Heart left ventricle (tissue), 13 donors: ENCODE measurements at regions not wholly inside any gene's neighbourhood (a gene's known extent, or its start where the extent isn't known, plus 50 kb on each side); places are given as distances from the start of the nearest gene placed in this dataset.

Experiments used
- POLR2A ChIP-seq, 2 donors: fragments of 450-650 bp; IDR thresholded peaks; one replicate each; pipeline ENCODE4 v1.6.1; 2017; ENCODE audit warnings: antibody characterized with exemption in 2 of 2, mild to moderate bottlenecking in 2 of 2, moderate library complexity in 2 of 2
- TF ChIP-seq, protein P1 (sequence below), 12 donors: fragments of 200-600 bp; sonication (generic) in 4 of 12; IDR thresholded peaks; one replicate each; pipeline versions ENCODE4 v1.5.0 to v1.8.0; 2018 to 2022; ENCODE audit warnings: antibody characterized with exemption in 12 of 12, mild to moderate bottlenecking in 5 of 12
- donor health status: ischemic (EF 13 %, LVEDD 7.1; RV severe dilation, severe dysfunction).
- donor health status: DM: no; HTN: yes; CAD: no.
- donor health status: DM: no; HTN: no; CAD: no.
- donor health status: ischemic (EF 25% LVEDD 6.9; RV normal size, moderate dysfunction).
- donor health status: ischemic (EF 25% LVEDD 5.7; RV mildly dilated, moderate dysfunction).
- donor health status: ischemic (EF 35%, LVEDD 5.7; RV mildly dilated, moderate dysfunction).
- donor health status: nonischemic (EF 11% LVEDD 7.7; RV severe dilation, severe dysfunction).
- donor health status: DM: yes; HTN: yes; CAD: no.
- donor health status: PGD.
- donor health status: ischemic (EF 29% LVEDD 5.4; RV normal size, mild dysfunction).
- donor health status: nonischemic (EF 23%, LVEDD 6.1; RV moderate dilation, normal function).

DNA sequence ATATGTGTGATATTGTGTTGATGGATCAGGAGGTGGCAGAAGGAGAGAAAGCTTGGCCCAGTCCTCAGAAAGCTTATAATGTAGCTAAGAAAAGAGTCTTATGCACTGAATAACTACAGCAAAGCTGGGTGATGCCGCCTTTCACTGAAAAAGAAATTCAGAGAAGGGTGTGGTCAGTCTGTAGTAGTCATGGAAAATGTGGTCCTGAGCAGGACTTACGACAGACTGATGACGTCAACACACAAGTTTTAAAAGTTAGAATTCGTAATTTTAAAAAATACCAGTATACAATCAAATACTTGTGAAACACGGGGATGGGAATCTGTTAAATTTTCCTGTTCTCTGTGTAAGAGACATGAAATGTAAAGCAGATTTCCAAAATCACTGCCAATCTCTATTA lies 87.0 kb upstream of the RAPGEF2 start:
- TF ChIP-seq, protein P1, sequence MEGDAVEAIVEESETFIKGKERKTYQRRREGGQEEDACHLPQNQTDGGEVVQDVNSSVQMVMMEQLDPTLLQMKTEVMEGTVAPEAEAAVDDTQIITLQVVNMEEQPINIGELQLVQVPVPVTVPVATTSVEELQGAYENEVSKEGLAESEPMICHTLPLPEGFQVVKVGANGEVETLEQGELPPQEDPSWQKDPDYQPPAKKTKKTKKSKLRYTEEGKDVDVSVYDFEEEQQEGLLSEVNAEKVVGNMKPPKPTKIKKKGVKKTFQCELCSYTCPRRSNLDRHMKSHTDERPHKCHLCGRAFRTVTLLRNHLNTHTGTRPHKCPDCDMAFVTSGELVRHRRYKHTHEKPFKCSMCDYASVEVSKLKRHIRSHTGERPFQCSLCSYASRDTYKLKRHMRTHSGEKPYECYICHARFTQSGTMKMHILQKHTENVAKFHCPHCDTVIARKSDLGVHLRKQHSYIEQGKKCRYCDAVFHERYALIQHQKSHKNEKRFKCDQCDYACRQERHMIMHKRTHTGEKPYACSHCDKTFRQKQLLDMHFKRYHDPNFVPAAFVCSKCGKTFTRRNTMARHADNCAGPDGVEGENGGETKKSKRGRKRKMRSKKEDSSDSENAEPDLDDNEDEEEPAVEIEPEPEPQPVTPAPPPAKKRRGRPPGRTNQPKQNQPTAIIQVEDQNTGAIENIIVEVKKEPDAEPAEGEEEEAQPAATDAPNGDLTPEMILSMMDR (IDR thresholded peaks at IDR 0.05): no peak
- TF ChIP-seq POLR2A (IDR thresholded peaks at IDR 0.05): no peak
